Medulla oblongata (tissue), 1 donor: ENCODE measurements at regions not wholly inside any gene's neighbourhood (a gene's known extent, or its start where the extent isn't known, plus 50 kb on each side); places are given as distances from the start of the nearest gene placed in this dataset.
"Not testable (repeated sequence)": the region's sequence is repeated elsewhere in the genome, so short reads cannot be mapped to it uniquely, and the experiment has no call there.

Experiments used
- DNase-seq: peaks from one replicate; pipeline ENCODE4 v3.0.0-alpha.2; 2015; ENCODE audit errors: extremely low spot score

DNA sequence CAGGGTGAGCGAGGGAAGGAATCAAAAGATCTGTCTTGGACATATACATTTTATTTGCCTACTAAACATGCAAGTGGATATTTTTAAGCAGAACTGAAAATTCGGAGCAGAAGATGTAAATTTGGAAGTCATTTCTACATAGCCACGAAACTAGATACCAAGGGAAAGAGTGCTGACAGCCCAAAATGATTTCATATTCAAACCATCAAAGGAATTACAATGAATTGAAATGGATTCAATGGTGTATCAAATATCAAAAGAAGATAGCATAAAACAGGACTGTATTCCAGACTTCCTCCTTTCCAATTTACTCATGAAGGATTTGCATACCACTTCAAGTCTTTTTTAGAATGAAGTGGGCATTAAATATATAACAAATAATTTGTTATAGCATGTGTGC, 313.5 kb upstream of the KITLG start:
- DNase-seq, result no peak

- not testable (repeated sequence) for DNase-seq
These were observed 311.2 kb upstream of the KITLG start for GRCh38 chr12:88891434-88891833.

DNA sequence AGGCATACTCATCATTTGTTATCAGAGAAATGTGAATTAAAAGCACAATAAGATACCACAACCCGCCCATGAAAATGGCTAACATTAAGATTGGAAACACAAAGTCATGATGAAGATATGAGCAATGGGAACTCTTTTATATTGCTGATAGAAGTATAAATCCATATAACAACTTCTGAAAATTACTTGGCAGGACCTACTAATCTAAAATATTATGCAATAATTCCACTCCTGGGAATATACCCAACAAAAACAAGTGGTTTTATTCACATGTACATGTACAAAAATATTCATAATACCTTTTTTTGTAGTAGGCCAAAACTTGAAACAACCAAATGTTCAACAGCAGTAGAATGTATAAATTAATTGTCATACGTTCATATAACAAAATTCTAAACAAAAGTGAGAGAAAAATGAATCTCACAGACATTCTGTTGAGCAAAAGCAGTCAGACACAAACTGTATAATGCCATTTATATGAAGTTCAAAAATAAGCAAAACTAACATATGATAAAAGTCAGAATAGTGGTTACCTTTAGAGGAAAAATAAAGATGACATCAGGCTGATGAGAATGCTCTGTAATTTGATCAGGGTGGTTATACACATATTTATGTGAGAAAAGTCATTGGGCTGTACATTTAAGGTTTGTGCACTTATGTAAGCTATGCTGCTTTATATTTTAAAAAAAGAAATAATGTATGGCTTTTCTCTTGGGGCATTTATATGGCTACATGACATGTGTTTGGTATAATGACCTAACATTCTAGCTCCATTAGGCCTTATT, 309.2 kb upstream of the KITLG start:
- DNase-seq, result no peak

- no peak for DNase-seq
These were observed 304.3 kb upstream of the KITLG start for GRCh38 chr12:88884600-88884999.

GRCh38 chr12:88882662-88883061, 302.4 kb upstream of the KITLG start:
- no peak for DNase-seq

GRCh38 chr12:88880051-88880450, 299.8 kb upstream of the KITLG start:
- DNase-seq, result no peak

- DNase-seq, result no peak
These were observed 298.0 kb upstream of the KITLG start for GRCh38 chr12:88878295-88878694.

- DNase-seq, result no peak
These were observed 296.6 kb upstream of the KITLG start for GRCh38 chr12:88876857-88877256.

GRCh38 chr12:88870000-88870737, 289.9 kb upstream of the KITLG start:
- no peak for DNase-seq

- no peak for DNase-seq
These were observed 287.8 kb upstream of the KITLG start for GRCh38 chr12:88868050-88868449.

DNA sequence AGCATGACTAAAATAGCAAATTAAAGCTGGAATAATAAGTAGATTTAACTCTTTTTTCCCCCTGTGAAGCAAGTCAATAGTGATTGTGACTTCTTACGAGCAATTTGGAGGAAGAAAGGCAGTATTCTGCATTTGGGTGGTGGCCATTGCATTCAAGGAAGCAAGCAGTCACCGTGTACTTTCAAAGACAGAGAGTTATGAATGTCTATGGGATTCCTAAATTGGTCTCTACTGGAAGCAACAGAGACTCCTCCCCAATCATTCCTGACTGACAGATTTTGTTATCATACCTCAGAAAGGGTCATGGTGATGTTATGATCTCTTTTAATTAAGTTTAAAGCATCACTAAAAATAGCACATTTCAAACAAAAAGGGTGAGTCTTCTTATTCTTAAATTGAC, 287.2 kb upstream of the KITLG start:
- DNase-seq, result no peak

GRCh38 chr12:88866881-88867280, 286.6 kb upstream of the KITLG start:
- DNase-seq, result no peak

GRCh38 chr12:88865537-88865936, 285.3 kb upstream of the KITLG start:
- DNase-seq, result no peak

GRCh38 chr12:88860851-88861250, 280.6 kb upstream of the KITLG start:
- DNase-seq, result no peak

- DNase-seq, result no peak
These were observed 275.9 kb upstream of the KITLG start for GRCh38 chr12:88856201-88856600.

- no peak for DNase-seq
These were observed 275.0 kb upstream of the KITLG start for GRCh38 chr12:88855301-88855700.

GRCh38 chr12:88854260-88854659, 274.0 kb upstream of the KITLG start:
- DNase-seq, result no peak

- DNase-seq, result not testable (repeated sequence)
These were observed 267.0 kb upstream of the KITLG start for GRCh38 chr12:88847246-88847645.

GRCh38 chr12:88844426-88844825, 264.2 kb upstream of the KITLG start:
- no peak for DNase-seq

DNA sequence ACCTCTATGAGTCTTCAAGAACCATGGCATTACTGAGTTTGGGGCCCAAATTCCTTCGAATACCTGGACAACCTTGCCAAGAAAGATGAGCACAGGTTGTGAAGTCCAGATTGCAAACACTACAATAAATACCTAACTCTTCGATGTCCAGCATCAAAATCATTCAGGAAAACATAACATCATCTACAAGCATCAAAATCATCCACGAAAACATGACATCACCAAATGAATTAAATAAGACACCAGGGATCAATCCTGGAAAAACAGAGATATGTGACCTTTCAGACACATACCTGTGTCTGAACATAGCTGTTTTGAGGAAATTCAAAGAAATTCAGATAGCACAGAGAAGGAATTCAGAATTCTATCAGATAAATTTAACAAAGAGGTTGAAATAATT, 262.0 kb upstream of the KITLG start:
- DNase-seq, result no peak

GRCh38 chr12:88839486-88839885, 259.2 kb upstream of the KITLG start:
- no peak for DNase-seq

GRCh38 chr12:88836156-88836555, 255.9 kb upstream of the KITLG start:
- DNase-seq, result no peak

DNA sequence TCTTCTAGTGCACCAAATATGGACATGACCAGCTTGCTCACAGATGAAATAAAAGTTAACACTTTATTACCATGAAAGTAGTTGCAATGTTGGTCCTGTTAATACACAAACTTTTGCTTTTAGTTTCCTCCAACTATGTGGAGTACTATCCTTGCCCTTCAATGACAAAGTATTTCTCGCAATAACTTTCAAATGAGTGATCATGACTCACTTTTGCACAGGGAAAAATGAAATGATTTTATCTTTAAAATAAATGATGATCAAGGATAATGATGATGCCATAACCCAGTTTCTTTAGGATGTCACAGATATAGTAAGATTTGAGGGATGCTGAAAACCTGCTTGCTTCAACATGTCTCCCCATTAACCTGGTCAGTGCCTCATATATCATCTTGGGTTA, 254.0 kb upstream of the KITLG start:
- DNase-seq, result no peak
